ENCODE measurements at regions not wholly inside any gene's neighbourhood (a gene's known extent, or its start where the extent isn't known, plus 50 kb on each side); places are given as distances from the start of the nearest gene placed in this dataset.

- Histone ChIP-seq H3K36me3 (ENCODE audit: control insufficient read depth, insufficient read depth, low read length) (no peaks in the 10 kb centered on the region), H3K9ac (ENCODE audit: low read length) (no peak overlapping the region), H3K27ac (ENCODE audit: low read depth, low read length) (no peak overlapping the region), H3K27me3 (ENCODE audit: control insufficient read depth, insufficient read depth, low read length) (no peaks in the 10 kb centered on the region), H3K4me1 (ENCODE audit: control insufficient read depth, insufficient read depth, low read length) (no peaks in the 10 kb centered on the region), H3K4me3 (ENCODE audit: low read length) (no peak overlapping the region)
Measured at GRCh38 chr2:235232449-235233433, 261.1 kb upstream of the AGAP1 start.

GRCh38 chr2:235234736-235235135, 259.1 kb upstream of the AGAP1 start:
- H3K27me3 ChIP-seq (ENCODE audit: control insufficient read depth, insufficient read depth, low read length), result no peaks in the 10 kb centered on the region
- no peak overlapping the region for H3K27ac ChIP-seq (ENCODE audit: low read depth, low read length)
- H3K9ac ChIP-seq (ENCODE audit: low read length), result no peak overlapping the region
- no peaks in the 10 kb centered on the region for H3K4me1 ChIP-seq (ENCODE audit: control insufficient read depth, insufficient read depth, low read length)
- H3K4me3 ChIP-seq (ENCODE audit: low read length), result no peak overlapping the region
- H3K36me3 ChIP-seq (ENCODE audit: control insufficient read depth, insufficient read depth, low read length), result no peaks in the 10 kb centered on the region

- H3K4me3 ChIP-seq (ENCODE audit: low read length), result no peak overlapping the region
- no peaks in the 10 kb centered on the region for H3K4me1 ChIP-seq (ENCODE audit: control insufficient read depth, insufficient read depth, low read length)
- H3K27ac ChIP-seq (ENCODE audit: low read depth, low read length), result no peak overlapping the region
Measured at GRCh38 chr2:235235977-235236767, 257.7 kb upstream of the AGAP1 start.

GRCh38 chr2:235238537-235238936, 255.3 kb upstream of the AGAP1 start:
- no peak overlapping the region for H3K27ac ChIP-seq (ENCODE audit: low read depth, low read length)

More at GRCh38 chr2:235235977-235236767, 257.7 kb upstream of the AGAP1 start:
- H3K27me3 ChIP-seq (ENCODE audit: control insufficient read depth, insufficient read depth, low read length), result no peaks in the 10 kb centered on the region
- no peak overlapping the region for H3K9ac ChIP-seq (ENCODE audit: low read length)
- H3K36me3 ChIP-seq (ENCODE audit: control insufficient read depth, insufficient read depth, low read length), result no peaks in the 10 kb centered on the region

GRCh38 chr2:235240574-235240973, 253.3 kb upstream of the AGAP1 start:
- Histone ChIP-seq H3K4me3 (ENCODE audit: low read length) (no peak overlapping the region), H3K36me3 (ENCODE audit: control insufficient read depth, insufficient read depth, low read length) (no peaks in the 10 kb centered on the region), H3K27me3 (ENCODE audit: control insufficient read depth, insufficient read depth, low read length) (no peaks in the 10 kb centered on the region), H3K27ac (ENCODE audit: low read depth, low read length) (no peak overlapping the region), H3K9ac (ENCODE audit: low read length) (no peak overlapping the region), H3K4me1 (ENCODE audit: control insufficient read depth, insufficient read depth, low read length) (peaks cover 4% of the 10 kb centered on the region)

More at GRCh38 chr2:235238537-235238936, 255.3 kb upstream of the AGAP1 start:
- Histone ChIP-seq H3K27me3 (ENCODE audit: control insufficient read depth, insufficient read depth, low read length) (no peaks in the 10 kb centered on the region), H3K36me3 (ENCODE audit: control insufficient read depth, insufficient read depth, low read length) (no peaks in the 10 kb centered on the region), H3K4me3 (ENCODE audit: low read length) (no peak overlapping the region), H3K9ac (ENCODE audit: low read length) (no peak overlapping the region), H3K4me1 (ENCODE audit: control insufficient read depth, insufficient read depth, low read length) (no peaks in the 10 kb centered on the region)

GRCh38 chr2:235244255-235245220, 249.3 kb upstream of the AGAP1 start:
- Histone ChIP-seq H3K4me1 (ENCODE audit: control insufficient read depth, insufficient read depth, low read length) (peaks cover 4% of the 10 kb centered on the region), H3K27me3 (ENCODE audit: control insufficient read depth, insufficient read depth, low read length) (no peaks in the 10 kb centered on the region), H3K27ac (ENCODE audit: low read depth, low read length) (no peak overlapping the region), H3K9ac (ENCODE audit: low read length) (no peak overlapping the region), H3K4me3 (ENCODE audit: low read length) (no peak overlapping the region), H3K36me3 (ENCODE audit: control insufficient read depth, insufficient read depth, low read length) (no peaks in the 10 kb centered on the region)

GRCh38 chr2:235247001-235247400, 246.8 kb upstream of the AGAP1 start:
- Histone ChIP-seq H3K9ac (ENCODE audit: low read length) (no peak overlapping the region), H3K27ac (ENCODE audit: low read depth, low read length) (no peak overlapping the region), H3K27me3 (ENCODE audit: control insufficient read depth, insufficient read depth, low read length) (no peaks in the 10 kb centered on the region), H3K4me3 (ENCODE audit: low read length) (no peak overlapping the region), H3K4me1 (ENCODE audit: control insufficient read depth, insufficient read depth, low read length) (peaks cover 4% of the 10 kb centered on the region), H3K36me3 (ENCODE audit: control insufficient read depth, insufficient read depth, low read length) (no peaks in the 10 kb centered on the region)

- H3K27ac ChIP-seq (ENCODE audit: low read depth, low read length), result no peak overlapping the region
- H3K4me3 ChIP-seq (ENCODE audit: low read length), result no peak overlapping the region
- no peaks in the 10 kb centered on the region for H3K4me1 ChIP-seq (ENCODE audit: control insufficient read depth, insufficient read depth, low read length)
- H3K27me3 ChIP-seq (ENCODE audit: control insufficient read depth, insufficient read depth, low read length), result no peaks in the 10 kb centered on the region
- H3K9ac ChIP-seq (ENCODE audit: low read length), result no peak overlapping the region
- H3K36me3 ChIP-seq (ENCODE audit: control insufficient read depth, insufficient read depth, low read length), result no peaks in the 10 kb centered on the region
Measured at GRCh38 chr2:235255693-235256092, 238.2 kb upstream of the AGAP1 start.

GRCh38 chr2:235257590-235257989, 236.3 kb upstream of the AGAP1 start:
- no peak overlapping the region for H3K9ac ChIP-seq (ENCODE audit: low read length)
- no peaks in the 10 kb centered on the region for H3K36me3 ChIP-seq (ENCODE audit: control insufficient read depth, insufficient read depth, low read length)
- no peaks in the 10 kb centered on the region for H3K4me1 ChIP-seq (ENCODE audit: control insufficient read depth, insufficient read depth, low read length)
- no peak overlapping the region for H3K4me3 ChIP-seq (ENCODE audit: low read length)
- H3K27me3 ChIP-seq (ENCODE audit: control insufficient read depth, insufficient read depth, low read length), result no peaks in the 10 kb centered on the region
- H3K27ac ChIP-seq (ENCODE audit: low read depth, low read length), result no peak overlapping the region

GRCh38 chr2:235262750-235263149, 231.1 kb upstream of the AGAP1 start:
- Histone ChIP-seq H3K9ac (ENCODE audit: low read length) (no peak overlapping the region), H3K4me1 (ENCODE audit: control insufficient read depth, insufficient read depth, low read length) (no peaks in the 10 kb centered on the region), H3K27ac (ENCODE audit: low read depth, low read length) (no peak overlapping the region), H3K4me3 (ENCODE audit: low read length) (no peak overlapping the region), H3K36me3 (ENCODE audit: control insufficient read depth, insufficient read depth, low read length) (no peaks in the 10 kb centered on the region), H3K27me3 (ENCODE audit: control insufficient read depth, insufficient read depth, low read length) (no peaks in the 10 kb centered on the region)

- Histone ChIP-seq H3K27ac (ENCODE audit: low read depth, low read length) (no peak overlapping the region), H3K4me3 (ENCODE audit: low read length) (peak overlapping the region; percentile 5), H3K4me1 (ENCODE audit: control insufficient read depth, insufficient read depth, low read length) (no peaks in the 10 kb centered on the region), H3K36me3 (ENCODE audit: control insufficient read depth, insufficient read depth, low read length) (no peaks in the 10 kb centered on the region), H3K27me3 (ENCODE audit: control insufficient read depth, insufficient read depth, low read length) (no peaks in the 10 kb centered on the region), H3K9ac (ENCODE audit: low read length) (no peak overlapping the region)
Measured at GRCh38 chr2:235263205-235264120, 230.4 kb upstream of the AGAP1 start.
